NB4 (cell line): ENCODE measurements at regions not wholly inside any gene's neighbourhood (a gene's known extent, or its start where the extent isn't known, plus 50 kb on each side); places are given as distances from the start of the nearest gene placed in this dataset.

Source experiments
- CTCF ChIP-seq: IDR thresholded peaks from one replicate; pipeline ENCODE4 v1.5.1; 2012; ENCODE audit warnings: low read depth, low read length
- MAX ChIP-seq: IDR thresholded peaks from 2 replicates; pipeline ENCODE4 v1.6.1; 2011; ENCODE audit warnings: low read depth, low read length
- POLR2A ChIP-seq: IDR thresholded peaks from 2 replicates; pipeline ENCODE4 v1.6.1; 2011; ENCODE audit warnings: mild to moderate bottlenecking; ENCODE audit not compliant: insufficient read length; ENCODE audit errors: extremely low read depth

GRCh38 chr11:30698425-30698824 lies 112.3 kb upstream of the MPPED2 start:
- no peak for TF ChIP-seq CTCF
- no peak for TF ChIP-seq POLR2A
- TF ChIP-seq MAX = no peak
